Esophagus squamous epithelium (tissue), 5 donors: ENCODE measurements at regions not wholly inside any gene's neighbourhood (a gene's known extent, or its start where the extent isn't known, plus 50 kb on each side); places are given as distances from the start of the nearest gene placed in this dataset.

ENCODE experiments used
- DNase-seq: peaks from one replicate; lab custom pipeline; 2025; lab: John Stamatoyannopoulos, UW
- H3K27ac ChIP-seq, 4 donors: fragments of 200-600 bp; sonication (generic); one replicate each; pipeline ENCODE4 v1.5.1; 2016 to 2019; ENCODE audit warnings: mild to moderate bottlenecking in 1 of 4
- H3K27me3 ChIP-seq, 4 donors: fragments of 200-600 bp; sonication (generic); 1 replicate in 3 of 4; 2 replicates in 1 of 4; pipeline versions ENCODE4 v1.5.1 to v1.6.0; 2017 to 2021; ENCODE audit warnings: antibody characterized with exemption in 1 of 4
- H3K36me3 ChIP-seq, 3 donors: fragments of 200-600 bp; sonication (generic); one replicate each; pipeline ENCODE4 v1.5.1; 2016 to 2019
- H3K4me1 ChIP-seq, 3 donors: fragments of 200-600 bp; sonication (generic); one replicate each; pipeline ENCODE4 v1.5.1; 2017 to 2019
- H3K4me3 ChIP-seq, 4 donors: fragments of 200-600 bp; sonication (generic); 1 replicate in 3 of 4; 2 replicates in 1 of 4; pipeline ENCODE4 v1.5.1; 2016 to 2019; ENCODE audit warnings: mild to moderate bottlenecking in 2 of 4, moderate library complexity in 1 of 4
- H3K9me3 ChIP-seq, 3 donors: fragments of 200-600 bp; sonication (generic); one replicate each; pipeline ENCODE4 v1.5.1; 2016 to 2019
- CTCF ChIP-seq, 6 experiments: fragments of 450-650 bp in 4 of 6; fragments of 200-600 bp in 2 of 6; sonication (generic) in 2 of 6; IDR thresholded peaks; one replicate each; pipeline ENCODE4 v1.5.1; 2016 to 2019; ENCODE audit warnings: antibody characterized with exemption in 6 of 6, mild to moderate bottlenecking in 4 of 6, moderate library complexity in 4 of 6
- POLR2A ChIP-seq, 4 donors: fragments of 450-650 bp; IDR thresholded peaks; one replicate each; pipeline ENCODE4 v1.6.1; 2017; ENCODE audit warnings: antibody characterized with exemption in 4 of 4, mild to moderate bottlenecking in 4 of 4, moderate library complexity in 3 of 4
- WGBS, 2 donors: methylation state at CpG; one replicate each; pipeline ENCODE4 v1.1.5; 2018; 5-methylcytosine and 5-hydroxymethylcytosine counted together
- intact Hi-C: fragments of 100-400 bp; cut with DNase I; formaldehyde crosslinking; loops from one replicate; pipeline ENCODE4 v1.15.0; 2022
- donor health status: DM: yes; HTN: yes; CAD: no.

- no peak for TF ChIP-seq POLR2A (IDR thresholded peaks at IDR 0.05)
- no peak for TF ChIP-seq CTCF (IDR thresholded peaks at IDR 0.05)
- H3K9me3 ChIP-seq: no peaks in the 10 kb centered on the region
- H3K4me3 ChIP-seq: no peak overlapping the region
- peaks cover 15 to 56% (median 36%) of the 10 kb centered on the region in 3 donors for H3K4me1 ChIP-seq
- peak overlapping the region in 3 of 4 donors; percentile 63 to 81 (median 75) for H3K27ac ChIP-seq
- DNase-seq: no peak
- 76 to 84% methylated on average over 4 of the region's 4 CpGs for WGBS, 2 donors
- H3K36me3 ChIP-seq: peaks cover 0 to 12% (median 0%) of the 10 kb centered on the region in 3 donors
- H3K27me3 ChIP-seq: no peaks in the 10 kb centered on the region
- intact Hi-C loops: no loop called here
Measured at GRCh38 chr3:42037318-42037945, 53.7 kb upstream of the TRAK1 start.

GRCh38 chr3:42036483-42036823 lies 54.7 kb upstream of the TRAK1 start:
- H3K27me3 ChIP-seq: no peaks in the 10 kb centered on the region
- peaks cover 15 to 60% (median 41%) of the 10 kb centered on the region in 3 donors for H3K4me1 ChIP-seq
- no peak overlapping the region for H3K4me3 ChIP-seq
- H3K9me3 ChIP-seq: no peaks in the 10 kb centered on the region
- H3K27ac ChIP-seq: peak overlapping the region; percentile 2 to 87 (median 78)
- no peak for DNase-seq
- no peak for TF ChIP-seq CTCF (IDR thresholded peaks at IDR 0.05)
- TF ChIP-seq POLR2A (IDR thresholded peaks at IDR 0.05): no peak
- intact Hi-C loops: no loop called here
- WGBS, 2 donors: 55 to 65% methylated on average over 3 of the region's 3 CpGs
- H3K36me3 ChIP-seq: peaks cover 0 to 12% (median 0%) of the 10 kb centered on the region in 3 donors

GRCh38 chr3:42035816-42036482 lies 55.2 kb upstream of the TRAK1 start:
- no peak overlapping the region for H3K4me3 ChIP-seq
- peaks cover 15 to 61% (median 41%) of the 10 kb centered on the region in 3 donors for H3K4me1 ChIP-seq
- no peaks in the 10 kb centered on the region for H3K9me3 ChIP-seq
- no peak for TF ChIP-seq POLR2A (IDR thresholded peaks at IDR 0.05)
- TF ChIP-seq CTCF (IDR thresholded peaks at IDR 0.05): no peak
- peaks cover 0 to 12% (median 0%) of the 10 kb centered on the region in 3 donors for H3K36me3 ChIP-seq
- DNase-seq: no peak
- no peaks in the 10 kb centered on the region for H3K27me3 ChIP-seq
- peak overlapping the region; percentile 2 to 87 (median 78) for H3K27ac ChIP-seq
- 49 to 63% methylated on average over 4 of the region's 4 CpGs for WGBS, 2 donors
- intact Hi-C loops: no loop called here

- Histone ChIP-seq H3K4me3 (no peak overlapping the region), H3K9me3 (no peaks in the 10 kb centered on the region), H3K27ac (peak overlapping the region; percentile 10 to 87 (median 78)), H3K36me3 (peaks cover 0 to 12% (median 0%) of the 10 kb centered on the region in 3 donors), H3K4me1 (peaks cover 15 to 61% (median 41%) of the 10 kb centered on the region in 3 donors), H3K27me3 (no peaks in the 10 kb centered on the region)
- DNase-seq: no peak
- TF ChIP-seq CTCF (IDR thresholded peaks at IDR 0.05): no peak
- no peak for TF ChIP-seq POLR2A (IDR thresholded peaks at IDR 0.05)
- intact Hi-C loops: no loop called here
- WGBS, 2 donors: 94 to 100% methylated on average over 3 of the region's 3 CpGs
Measured at GRCh38 chr3:42035007-42035406, 56.1 kb upstream of the TRAK1 start.

GRCh38 chr3:42033741-42034140 lies 57.4 kb upstream of the TRAK1 start:
- H3K27me3 ChIP-seq: no peaks in the 10 kb centered on the region
- no peaks in the 10 kb centered on the region for H3K9me3 ChIP-seq
- H3K36me3 ChIP-seq: peaks cover 0 to 12% (median 0%) of the 10 kb centered on the region in 3 donors
- H3K27ac ChIP-seq: peak overlapping the region in 3 of 4 donors; percentile 75 to 87 (median 81)
- H3K4me1 ChIP-seq: peaks cover 15 to 61% (median 41%) of the 10 kb centered on the region in 3 donors
- WGBS, 2 donors: 78 to 89% methylated on average over 2 of the region's 2 CpGs
- DNase-seq: no peak
- TF ChIP-seq POLR2A (IDR thresholded peaks at IDR 0.05) (no peak), CTCF (IDR thresholded peaks at IDR 0.05) (no peak)
- H3K4me3 ChIP-seq: no peak overlapping the region
- intact Hi-C loops: no loop called here
